ENCODE measurements at regions not wholly inside any gene's neighbourhood (a gene's known extent, or its start where the extent isn't known, plus 50 kb on each side); places are given as distances from the start of the nearest gene placed in this dataset.

DNA sequence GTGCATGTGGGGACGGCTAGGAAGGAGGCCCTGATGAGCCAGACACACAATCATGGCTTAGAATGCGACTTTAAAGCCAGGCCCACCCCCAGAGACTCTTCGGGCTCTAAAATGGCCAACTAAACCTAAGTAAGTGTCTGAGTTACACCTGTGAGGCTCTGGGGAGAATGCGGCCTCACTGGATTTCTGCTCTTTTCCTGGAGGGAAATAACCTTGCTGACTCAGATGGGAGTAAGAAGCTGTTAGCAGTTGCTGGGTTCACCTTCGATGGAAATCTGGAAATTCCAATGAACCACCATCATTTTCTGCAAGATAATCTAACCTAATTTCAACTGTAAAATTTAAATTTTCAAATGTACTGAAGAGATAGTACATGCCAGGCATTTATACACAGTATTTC lies 97.6 kb upstream of the MAML3 start:
- no peak for ATAC-seq
- no peak for TF ChIP-seq BACH2 (CRISPR knock-in tag; IDR thresholded peaks at IDR 0.05; ENCODE audit: borderline replicate concordance)
- TF ChIP-seq, protein P1, sequence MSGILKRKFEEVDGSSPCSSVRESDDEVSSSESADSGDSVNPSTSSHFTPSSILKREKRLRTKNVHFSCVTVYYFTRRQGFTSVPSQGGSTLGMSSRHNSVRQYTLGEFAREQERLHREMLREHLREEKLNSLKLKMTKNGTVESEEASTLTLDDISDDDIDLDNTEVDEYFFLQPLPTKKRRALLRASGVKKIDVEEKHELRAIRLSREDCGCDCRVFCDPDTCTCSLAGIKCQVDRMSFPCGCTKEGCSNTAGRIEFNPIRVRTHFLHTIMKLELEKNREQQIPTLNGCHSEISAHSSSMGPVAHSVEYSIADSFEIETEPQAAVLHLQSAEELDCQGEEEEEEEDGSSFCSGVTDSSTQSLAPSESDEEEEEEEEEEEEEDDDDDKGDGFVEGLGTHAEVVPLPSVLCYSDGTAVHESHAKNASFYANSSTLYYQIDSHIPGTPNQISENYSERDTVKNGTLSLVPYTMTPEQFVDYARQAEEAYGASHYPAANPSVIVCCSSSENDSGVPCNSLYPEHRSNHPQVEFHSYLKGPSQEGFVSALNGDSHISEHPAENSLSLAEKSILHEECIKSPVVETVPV (CRISPR knock-in tag; IDR thresholded peaks at IDR 0.05): no peak
- TF ChIP-seq ISL1 (CRISPR knock-in tag; IDR thresholded peaks at IDR 0.05): no peak
- no peak for TF ChIP-seq ZFP30 (CRISPR knock-in tag; IDR thresholded peaks at IDR 0.05)
- TF ChIP-seq RARB (CRISPR knock-in tag; IDR thresholded peaks at IDR 0.05): no peak
- TF ChIP-seq GLIS3 (CRISPR knock-in tag; IDR thresholded peaks at IDR 0.05): no peak
- no peak for TF ChIP-seq ESRRG (CRISPR knock-in tag; IDR thresholded peaks at IDR 0.05)
- TF ChIP-seq POU6F1 (CRISPR knock-in tag; IDR thresholded peaks at IDR 0.05; ENCODE audit: borderline replicate concordance, low read depth): no peak

GRCh38 chr4:140250989-140251552 lies 97.1 kb upstream of the MAML3 start:
- no peak for ATAC-seq
- TF ChIP-seq ZNF565 (CRISPR knock-in tag; conservative IDR thresholded peaks at IDR 0.05; ENCODE audit: low read depth) (no peak), GLIS3 (CRISPR knock-in tag; IDR thresholded peaks at IDR 0.05) (no peak), CREB5 (CRISPR knock-in tag; IDR thresholded peaks at IDR 0.05; ENCODE audit: low read depth) (no peak), ISL1 (CRISPR knock-in tag; IDR thresholded peaks at IDR 0.05) (no peak), PPARA (CRISPR knock-in tag; IDR thresholded peaks at IDR 0.05; ENCODE audit: borderline replicate concordance) (no peak), PATZ1 (CRISPR knock-in tag; IDR thresholded peaks at IDR 0.05; ENCODE audit: borderline replicate concordance) (no peak)

- TF ChIP-seq GLIS3 (CRISPR knock-in tag; IDR thresholded peaks at IDR 0.05): no peak
- TF ChIP-seq BACH2 (CRISPR knock-in tag; IDR thresholded peaks at IDR 0.05; ENCODE audit: borderline replicate concordance): no peak
- TF ChIP-seq CSDC2 (CRISPR knock-in tag; IDR thresholded peaks at IDR 0.05): no peak
- TF ChIP-seq RARB (CRISPR knock-in tag; IDR thresholded peaks at IDR 0.05): no peak
- no peak for TF ChIP-seq TOX (CRISPR knock-in tag; IDR thresholded peaks at IDR 0.05; ENCODE audit: borderline replicate concordance)
- TF ChIP-seq ZNF70 (CRISPR knock-in tag; IDR thresholded peaks at IDR 0.05): no peak
- no peak for TF ChIP-seq ISL1 (CRISPR knock-in tag; IDR thresholded peaks at IDR 0.05)
- no peak for TF ChIP-seq PPARA (CRISPR knock-in tag; IDR thresholded peaks at IDR 0.05; ENCODE audit: borderline replicate concordance)
- TF ChIP-seq ZFP3 (CRISPR knock-in tag; IDR thresholded peaks at IDR 0.05): no peak
- TF ChIP-seq PATZ1 (CRISPR knock-in tag; IDR thresholded peaks at IDR 0.05; ENCODE audit: borderline replicate concordance): no peak
- TF ChIP-seq ESRRG (CRISPR knock-in tag; IDR thresholded peaks at IDR 0.05): no peak
- TF ChIP-seq, protein P1 (CRISPR knock-in tag; IDR thresholded peaks at IDR 0.05): no peak
- TF ChIP-seq TCF4 (CRISPR knock-in tag; IDR thresholded peaks at IDR 0.05; ENCODE audit: borderline replicate concordance): no peak
- TF ChIP-seq SNAI2 (CRISPR knock-in tag; IDR thresholded peaks at IDR 0.05): no peak
- TF ChIP-seq ZC3H10 (CRISPR knock-in tag; IDR thresholded peaks at IDR 0.05): no peak
- TF ChIP-seq OSR1 (CRISPR knock-in tag; IDR thresholded peaks at IDR 0.05): no peak
- TF ChIP-seq ZFP30 (CRISPR knock-in tag; IDR thresholded peaks at IDR 0.05): no peak
- no peak for ATAC-seq
These were observed 95.4 kb upstream of the MAML3 start for GRCh38 chr4:140249351-140249750.
